Activated B cell treated with CpG ODN at 0.5 μM for 24 hours (primary cell): ENCODE measurements at regions not wholly inside any gene's neighbourhood (a gene's known extent, or its start where the extent isn't known, plus 50 kb on each side); places are given as distances from the start of the nearest gene placed in this dataset.

Source experiments
- ATAC-seq: fragments of 200-7000 bp; cut with Tn5 transposase; one replicate; pipeline ENCODE4 v1.10.0; 2021; ENCODE audit warnings: low read depth, mild to moderate bottlenecking, moderate library complexity
- CTCF ChIA-PET: fragments of 350-600 bp; sonication (Branson Sonifier 250); formaldehyde crosslinking; loops from one replicate; lab custom pipeline; 2021; ENCODE audit warnings: antibody characterized with exemption; lab: Charles Lee
- POLR2A ChIA-PET: fragments of 350-600 bp; sonication (Branson Sonifier 250); formaldehyde crosslinking; loops from one replicate; lab custom pipeline; 2021; ENCODE audit warnings: antibody characterized with exemption; lab: Charles Lee
- DNase-seq: peaks from one replicate; pipeline ENCODE4 v3.0.0; 2022
- H3K27ac Mint-ChIP-seq: one replicate; pipeline ENCODE4 v1.8.0; 2020; ENCODE audit warnings: mixed read lengths
- H3K27me3 Mint-ChIP-seq: one replicate; pipeline ENCODE4 v1.8.0; 2021; ENCODE audit warnings: mixed read lengths
- H3K36me3 Mint-ChIP-seq: one replicate; pipeline ENCODE4 v1.8.0; 2021; ENCODE audit warnings: low read depth, mixed read lengths
- H3K4me1 Mint-ChIP-seq: one replicate; pipeline ENCODE4 v1.8.0; 2021; ENCODE audit warnings: mixed read lengths
- H3K4me3 Mint-ChIP-seq: one replicate; pipeline ENCODE4 v1.8.0; 2020; ENCODE audit warnings: mild to moderate bottlenecking, mixed read lengths
- H3K9me3 Mint-ChIP-seq: one replicate; pipeline ENCODE4 v1.8.0; 2020; ENCODE audit warnings: mixed read lengths
- CTCF ChIP-seq: fragments of 200-600 bp; IDR thresholded peaks from one replicate; pipeline ENCODE4 v1.8.0; 2022; ENCODE audit warnings: antibody characterized with exemption, mild to moderate bottlenecking
- intact Hi-C: fragments of 100-400 bp; cut with micrococcal nuclease; formaldehyde crosslinking; loops from one replicate; pipeline ENCODE4 v1.15.1; 2024

GRCh38 chr6:1045239-1045638, 266.7 kb upstream of the FOXQ1 start:
- Mint-ChIP-seq H3K36me3 (no peaks in the 10 kb centered on the region), H3K27ac (no peak overlapping the region), H3K4me3 (no peak overlapping the region), H3K9me3 (no peaks in the 10 kb centered on the region), H3K4me1 (no peaks in the 10 kb centered on the region), H3K27me3 (peaks cover 19% of the 10 kb centered on the region)
- no peak for TF ChIP-seq CTCF
- intact Hi-C loops, result no loop called here
- ATAC-seq, result no peak
- CTCF ChIA-PET, result no interaction called here
- no peak for DNase-seq
- POLR2A ChIA-PET, result no interaction called here

- Mint-ChIP-seq H3K27me3 (peaks cover 14% of the 10 kb centered on the region), H3K9me3 (no peaks in the 10 kb centered on the region), H3K36me3 (no peaks in the 10 kb centered on the region), H3K4me1 (no peaks in the 10 kb centered on the region), H3K4me3 (no peak overlapping the region), H3K27ac (no peak overlapping the region)
- TF ChIP-seq CTCF, result no peak
- intact Hi-C loops, result no loop called here
- ChIA-PET CTCF (no interaction called here), POLR2A (no interaction called here)
- no peak for DNase-seq
- ATAC-seq, result no peak
Measured at GRCh38 chr6:1044040-1044836, 267.7 kb upstream of the FOXQ1 start.

GRCh38 chr6:1043458-1043836, 268.5 kb upstream of the FOXQ1 start:
- DNase-seq (no peak), ATAC-seq (no peak)
- POLR2A ChIA-PET, result no interaction called here
- Mint-ChIP-seq H3K4me3 (no peak overlapping the region), H3K4me1 (no peaks in the 10 kb centered on the region), H3K27me3 (peaks cover 14% of the 10 kb centered on the region), H3K27ac (no peak overlapping the region), H3K9me3 (no peaks in the 10 kb centered on the region), H3K36me3 (no peaks in the 10 kb centered on the region)
- intact Hi-C loops, result no loop called here
- CTCF ChIA-PET, result no interaction called here
- no peak for TF ChIP-seq CTCF

- intact Hi-C loops, result no loop called here
- ChIA-PET POLR2A (no interaction called here), CTCF (no interaction called here)
- DNase-seq (no peak), ATAC-seq (no peak)
- TF ChIP-seq CTCF, result no peak
- no peaks in the 10 kb centered on the region for H3K36me3 Mint-ChIP-seq
- H3K27ac Mint-ChIP-seq, result no peak overlapping the region
- no peaks in the 10 kb centered on the region for H3K4me1 Mint-ChIP-seq
- no peak overlapping the region for H3K4me3 Mint-ChIP-seq
- H3K27me3 Mint-ChIP-seq, result peaks cover 12% of the 10 kb centered on the region
- H3K9me3 Mint-ChIP-seq, result no peaks in the 10 kb centered on the region
Measured at GRCh38 chr6:1042583-1043457, 269.1 kb upstream of the FOXQ1 start.

- POLR2A ChIA-PET, result no interaction called here
- peaks cover 11% of the 10 kb centered on the region for H3K27me3 Mint-ChIP-seq
- H3K9me3 Mint-ChIP-seq, result no peaks in the 10 kb centered on the region
- no peak for ATAC-seq
- CTCF ChIA-PET, result no interaction called here
- intact Hi-C loops, result no loop called here
- H3K4me1 Mint-ChIP-seq, result no peaks in the 10 kb centered on the region
- H3K27ac Mint-ChIP-seq, result no peak overlapping the region
- H3K4me3 Mint-ChIP-seq, result no peak overlapping the region
- no peak for DNase-seq
- TF ChIP-seq CTCF, result no peak
- no peaks in the 10 kb centered on the region for H3K36me3 Mint-ChIP-seq
Measured at GRCh38 chr6:1040393-1040792, 271.5 kb upstream of the FOXQ1 start.
